H1 (cell line): ENCODE measurements at regions not wholly inside any gene's neighbourhood (a gene's known extent, or its start where the extent isn't known, plus 50 kb on each side); places are given as distances from the start of the nearest gene placed in this dataset.

Experiments used
- CTCF ChIA-PET: fragments of 300-600 bp; sonication (Branson Sonifier 250); formaldehyde crosslinking; loops from one replicate; lab custom pipeline; 2021; ENCODE audit not compliant: partially characterized antibody; lab: Charles Lee
- POLR2A ChIA-PET: fragments of 300-600 bp; sonication (Branson Sonifier 250); formaldehyde crosslinking; loops from one replicate; lab custom pipeline; 2021; ENCODE audit warnings: inconsistent platforms; ENCODE audit not compliant: partially characterized antibody; lab: Charles Lee
- DNase-seq, 2 experiments: peaks; one replicate each; pipeline versions ENCODE4 v3.0.0 to v3.0.0-alpha.2; 2010 to 2022; ENCODE audit warnings: low spot score in 2 of 2, low read depth in 1 of 2, mixed read lengths in 1 of 2
- FAIRE-seq: peaks from 2 replicates; lab custom pipeline; 2011; peaks lifted over from hg19 to GRCh38; lab: Jason Lieb, UNC
- H2AFZ ChIP-seq: 2 replicates; pipeline ENCODE4 v1.8.1; 2012; ENCODE audit warnings: low read length, inconsistent platforms
- H2AK5ac ChIP-seq: 2 replicates; pipeline ENCODE4 v1.6.1; 2013; ENCODE audit warnings: low read depth, low read length
- H2BK120ac ChIP-seq: replicated peaks from 2 replicates; pipeline ENCODE3; 2013; ENCODE audit warnings: low read depth, low read length, inconsistent platforms
- H2BK12ac ChIP-seq: 2 replicates; pipeline ENCODE4 v1.6.1; 2013; ENCODE audit warnings: low read depth, low read length
- H2BK15ac ChIP-seq: 2 replicates; pipeline ENCODE4 v1.6.1; 2013; ENCODE audit warnings: low read length
- H2BK20ac ChIP-seq: 2 replicates; pipeline ENCODE4 v1.6.1; 2013; ENCODE audit warnings: low read length
- H2BK5ac ChIP-seq: 2 replicates; pipeline ENCODE4 v1.6.1; 2013; ENCODE audit warnings: low read depth, low read length
- H3K14ac ChIP-seq: 2 replicates; pipeline ENCODE4 v1.6.1; 2013; ENCODE audit warnings: inconsistent platforms; ENCODE audit not compliant: insufficient read length
- H3K18ac ChIP-seq: 2 replicates; pipeline ENCODE4 v1.6.1; 2013; ENCODE audit warnings: low read length; ENCODE audit errors: extremely low read depth
- H3K23ac ChIP-seq: 2 replicates; pipeline ENCODE4 v1.6.1; 2013; ENCODE audit warnings: inconsistent platforms; ENCODE audit not compliant: insufficient read length
- H3K23me2 ChIP-seq: 2 replicates; pipeline ENCODE4 v1.6.1; 2013; ENCODE audit warnings: low read depth, low read length
- H3K27ac ChIP-seq: 2 replicates; pipeline ENCODE4 v1.6.1; 2011; ENCODE audit warnings: low read depth, low read length, inconsistent platforms
- H3K27me3 ChIP-seq, 4 experiments: replicated peaks in 1 of 4; 1 replicate in 1 of 4; 2 replicates in 3 of 4; pipeline versions ENCODE4 v1.6.1 to v1.8.1; 2011 to 2013; ENCODE audit warnings: low read length in 3 of 4, mild to moderate bottlenecking in 3 of 4, inconsistent platforms in 2 of 4, mixed read lengths in 2 of 4, moderate library complexity in 1 of 4; ENCODE audit not compliant: control insufficient read depth in 3 of 4, insufficient read depth in 3 of 4; ENCODE audit errors: extremely low read depth in 1 of 4
- H3K36me3 ChIP-seq, 4 experiments: 2 replicates each; pipeline versions ENCODE4 v1.6.1 to v1.8.1; 2011 to 2013; ENCODE audit warnings: mild to moderate bottlenecking in 4 of 4, low read length in 3 of 4, moderate library complexity in 2 of 4, control low read depth in 1 of 4, inconsistent platforms in 1 of 4; ENCODE audit not compliant: insufficient read depth in 4 of 4, control insufficient read depth in 2 of 4
- H3K4ac ChIP-seq: replicated peaks from 2 replicates; pipeline ENCODE3; 2013; ENCODE audit warnings: low read length, low read depth, mixed read lengths, inconsistent platforms; ENCODE audit not compliant: insufficient read length
- H3K4me1 ChIP-seq, 4 experiments: replicated peaks in 1 of 4; 1 replicate in 1 of 4; 2 replicates in 3 of 4; pipeline versions ENCODE4 v1.6.1 to v1.8.1; 2011 to 2013; ENCODE audit warnings: low read length in 3 of 4, inconsistent platforms in 2 of 4, mixed read lengths in 1 of 4; ENCODE audit not compliant: insufficient read depth in 4 of 4, control insufficient read depth in 3 of 4
- H3K4me2 ChIP-seq, 2 experiments: 2 replicates each; pipeline versions ENCODE4 v1.6.1 to v1.8.1; 2011 to 2013; ENCODE audit warnings: low read depth in 2 of 2, low read length in 2 of 2, control low read depth in 1 of 2, inconsistent platforms in 1 of 2, mild to moderate bottlenecking in 1 of 2; ENCODE audit not compliant: insufficient read depth in 1 of 2
- H3K4me3 ChIP-seq, 4 experiments: fragments of 200-600, 300-600 bp in 1 of 4; sonication (generic), shearing (Covaris generic), sonication (Bioruptor Twin) in 1 of 4; 2 replicates each; pipeline versions ENCODE4 v1.5.1 to v1.8.1; 2011 to 2016; ENCODE audit warnings: low read length in 4 of 4, low read depth in 3 of 4, control low read depth in 2 of 4, inconsistent platforms in 2 of 4, mild to moderate bottlenecking in 2 of 4, mixed read lengths in 1 of 4, moderate library complexity in 1 of 4; ENCODE audit not compliant: insufficient read depth in 2 of 4; ENCODE audit errors: extremely low read depth in 1 of 4
- H3K56ac ChIP-seq: replicated peaks from 2 replicates; pipeline ENCODE3; 2013; ENCODE audit warnings: low read depth, mild to moderate bottlenecking, mixed read lengths, low read length, inconsistent platforms; ENCODE audit not compliant: insufficient read length
- H3K79me1 ChIP-seq: 2 replicates; pipeline ENCODE4 v1.6.1; 2013; ENCODE audit warnings: low read depth, low read length, control low read depth
- H3K79me2 ChIP-seq, 2 experiments: 2 replicates each; pipeline versions ENCODE4 v1.6.1 to v1.8.1; 2012 to 2013; ENCODE audit warnings: low read length in 2 of 2, mild to moderate bottlenecking in 2 of 2, inconsistent platforms in 1 of 2; ENCODE audit not compliant: insufficient read depth in 2 of 2, control insufficient read depth in 1 of 2
- H3K9ac ChIP-seq, 4 experiments: replicated peaks in 1 of 4; 1 replicate in 1 of 4; 2 replicates in 3 of 4; pipeline versions ENCODE4 v1.6.1 to v1.8.1; 2011 to 2013; ENCODE audit warnings: low read depth in 3 of 4, low read length in 3 of 4, control low read depth in 2 of 4, mild to moderate bottlenecking in 2 of 4, moderate library complexity in 2 of 4, inconsistent platforms in 1 of 4; ENCODE audit errors: extremely low read depth in 1 of 4
- H3K9me3 ChIP-seq, 2 experiments: 2 replicates each; pipeline versions ENCODE4 v1.6.1 to v1.8.1; 2012 to 2013; ENCODE audit warnings: mild to moderate bottlenecking in 2 of 2, moderate library complexity in 2 of 2, control low read depth in 1 of 2, inconsistent platforms in 1 of 2, low read depth in 1 of 2, low read length in 1 of 2, mixed read lengths in 1 of 2; ENCODE audit not compliant: insufficient read depth in 2 of 2
- H4K20me1 ChIP-seq, 2 experiments: replicated peaks in 1 of 2; 2 replicates each; pipeline versions ENCODE3 to v1.8.1; 2011 to 2013; ENCODE audit warnings: inconsistent platforms in 2 of 2, low read length in 2 of 2, mild to moderate bottlenecking in 1 of 2; ENCODE audit not compliant: insufficient read depth in 2 of 2, control insufficient read depth in 1 of 2
- H4K5ac ChIP-seq: 2 replicates; pipeline ENCODE4 v1.6.1; 2013; ENCODE audit warnings: low read length, low read depth, mixed read lengths, inconsistent platforms; ENCODE audit not compliant: insufficient read length
- H4K8ac ChIP-seq: 2 replicates; pipeline ENCODE4 v1.8.0; 2013; ENCODE audit warnings: mild to moderate bottlenecking, moderate library complexity, low read length, inconsistent platforms; ENCODE audit not compliant: insufficient read depth; ENCODE audit errors: extremely low read depth
- H4K91ac ChIP-seq: replicated peaks from 2 replicates; pipeline ENCODE3; 2013; ENCODE audit warnings: low read length, mixed read lengths, inconsistent platforms; ENCODE audit not compliant: insufficient read length
- FOSL1 ChIP-seq: IDR thresholded peaks from 2 replicates; pipeline ENCODE4 v1.6.1; 2011; ENCODE audit warnings: mild to moderate bottlenecking, low read depth, low read length, moderate library complexity; ENCODE audit not compliant: insufficient read depth
- HDAC2 ChIP-seq, 2 experiments: fragments of 300-600 bp in 1 of 2; sonication (generic) in 1 of 2; IDR thresholded peaks; 2 replicates each; pipeline ENCODE4 v1.6.1; 2011 to 2012; ENCODE audit warnings: low read depth in 2 of 2, low read length in 2 of 2, mild to moderate bottlenecking in 2 of 2, moderate library complexity in 2 of 2, borderline replicate concordance in 1 of 2, inconsistent platforms in 1 of 2
- WGBS, 2 experiments: shearing (Covaris generic) in 1 of 2; methylation state at CpG; one replicate each; pipeline versions ENCODE4 v1.1.6 to v1.1.7; 2013 to 2015; ENCODE audit warnings: low lambda C conversion rate in 2 of 2, mixed read lengths in 2 of 2, inconsistent platforms in 1 of 2, low coverage in 1 of 2, missing lambda C conversion rate in 1 of 2; ENCODE audit not compliant: insufficient replicate concordance in 2 of 2, insufficient coverage in 1 of 2, insufficient read length in 1 of 2; ENCODE audit errors: extremely low coverage in 1 of 2, missing lambda C conversion rate in 1 of 2; 5-methylcytosine and 5-hydroxymethylcytosine counted together

DNA sequence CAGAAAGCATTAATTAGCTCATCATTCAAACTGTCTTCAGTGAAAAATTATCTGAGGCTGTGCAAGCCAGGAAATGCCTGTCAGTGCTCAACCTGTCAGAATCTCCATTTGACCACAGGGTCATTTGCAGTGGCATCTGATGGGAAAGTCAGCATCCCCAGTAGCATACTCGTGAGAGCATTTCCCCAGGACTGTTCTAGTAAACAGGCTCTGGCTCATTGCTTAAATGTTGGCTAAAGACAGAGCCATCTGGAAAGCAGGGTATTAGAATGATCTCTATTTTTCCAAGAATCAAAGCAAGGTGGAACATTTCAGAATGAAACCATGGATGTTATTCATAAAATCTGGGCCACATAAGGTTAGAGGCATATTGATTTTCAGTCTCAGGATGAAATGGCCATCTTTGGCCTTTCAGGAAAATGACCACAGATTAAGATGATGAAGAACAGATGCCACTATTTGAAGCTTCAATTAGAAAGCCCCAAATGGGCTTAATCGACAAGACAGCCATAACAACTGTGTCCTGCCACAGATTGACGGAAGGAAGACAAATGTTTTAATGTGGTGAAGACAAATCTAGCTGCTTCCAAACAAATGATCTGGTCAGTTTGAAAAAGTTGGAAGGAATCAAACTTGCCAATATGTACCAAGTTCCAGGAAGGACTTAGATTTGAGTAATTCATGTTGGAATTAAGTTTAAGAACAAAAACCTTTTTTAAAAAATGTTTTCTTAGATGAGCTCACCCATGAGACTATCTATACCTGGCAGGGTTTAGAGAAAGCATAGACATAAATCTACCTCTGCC is 94.0 kb upstream of the FAR2 start:
- Histone ChIP-seq H3K14ac (no peak overlapping the region), H4K91ac (no peak overlapping the region), H2BK12ac (no peak overlapping the region), H3K4ac (no peak overlapping the region), H2AFZ (no peak overlapping the region), H4K20me1 (no peaks in the 10 kb centered on the region), H2BK20ac (no peak overlapping the region), H3K27me3 (no peaks in the 10 kb centered on the region), H2BK5ac (no peak overlapping the region), H3K36me3 (no peaks in the 10 kb centered on the region), H3K23ac (no peak overlapping the region), H3K79me1 (no peaks in the 10 kb centered on the region), H3K18ac (no peak overlapping the region), H3K4me3 (no peak overlapping the region), H3K9ac (no peak overlapping the region), H3K4me2 (no peak overlapping the region), H2AK5ac (no peak overlapping the region), H3K27ac (no peak overlapping the region), H3K9me3 (no peaks in the 10 kb centered on the region), H2BK15ac (no peak overlapping the region), H2BK120ac (no peak overlapping the region), H3K56ac (no peak overlapping the region), H4K8ac (no peak overlapping the region), H3K4me1 (no peaks in the 10 kb centered on the region), H3K23me2 (no peaks in the 10 kb centered on the region), H4K5ac (no peak overlapping the region), H3K79me2 (no peaks in the 10 kb centered on the region)
- ChIA-PET CTCF (interaction anchor here (2.5 kb wide), 1 partner anchor 18 kb away, joined by 9 read pairs; no protein-coding TSS in a partner anchor), POLR2A (no interaction called here)
- no peak for FAIRE-seq
- no peak for TF ChIP-seq FOSL1
- no peak for TF ChIP-seq HDAC2 (IDR thresholded peaks at IDR 0.05; ENCODE audit: borderline replicate concordance in 1 of 2, low read depth in 2 of 2, low read length in 2 of 2)
- 96% methylated on average over 3 of the region's 3 CpGs; no CpG with 5 or more reads in 1 of the 2 experiments for WGBS, 2 experiments
- DNase-seq, result no peak
